ENCODE measurements at regions not wholly inside any gene's neighbourhood (a gene's known extent, or its start where the extent isn't known, plus 50 kb on each side); places are given as distances from the start of the nearest gene placed in this dataset.

GRCh38 chrY:19354061-19354856 is 390.3 kb downstream of the KDM5D start:
- DNase-seq, result no peak

GRCh38 chrY:19351616-19352015 is 392.9 kb downstream of the KDM5D start:
- no peak for DNase-seq

GRCh38 chrY:19321701-19322100 is 422.8 kb downstream of the KDM5D start:
- no peak for DNase-seq

- no peak for DNase-seq
These were observed 425.4 kb downstream of the KDM5D start for GRCh38 chrY:19319135-19319534.

GRCh38 chrY:19317271-19317987 is 427.1 kb downstream of the KDM5D start:
- DNase-seq, result no peak

GRCh38 chrY:19307627-19308026 is 436.9 kb downstream of the KDM5D start:
- DNase-seq, result no peak

- DNase-seq, result no peak
These were observed 441.4 kb downstream of the KDM5D start for GRCh38 chrY:19303136-19303535.

- DNase-seq, result no peak
These were observed 453.6 kb downstream of the KDM5D start for GRCh38 chrY:19290925-19291324.

GRCh38 chrY:19274076-19274475 is 470.4 kb downstream of the KDM5D start:
- DNase-seq, result no peak

GRCh38 chrY:19268331-19268730 is 476.2 kb downstream of the KDM5D start:
- DNase-seq, result no peak

GRCh38 chrY:19265404-19265803 is 479.1 kb downstream of the KDM5D start:
- no peak for DNase-seq

GRCh38 chrY:19262310-19262709 is 482.2 kb downstream of the KDM5D start:
- DNase-seq, result peak; percentile 8

GRCh38 chrY:19232276-19232994 is 458.9 kb upstream of the HSFY2 start:
- DNase-seq, result peak; percentile 40

GRCh38 chrY:19220784-19221183 is 447.2 kb upstream of the HSFY2 start:
- no peak for DNase-seq

- no peak for DNase-seq
These were observed 435.4 kb upstream of the HSFY2 start for GRCh38 chrY:19208915-19209314.

GRCh38 chrY:19207048-19207447 is 433.5 kb upstream of the HSFY2 start:
- no peak for DNase-seq

GRCh38 chrY:19180824-19181223 is 407.3 kb upstream of the HSFY2 start:
- no peak for DNase-seq

- DNase-seq, result no peak
These were observed 394.6 kb upstream of the HSFY2 start for GRCh38 chrY:19168202-19168565.

- DNase-seq, result no peak
These were observed 394.0 kb upstream of the HSFY2 start for GRCh38 chrY:19167319-19168201.

- DNase-seq, result no peak
These were observed 375.2 kb upstream of the HSFY2 start for GRCh38 chrY:19148783-19149182.

GRCh38 chrY:19146296-19146695 is 372.8 kb upstream of the HSFY2 start:
- DNase-seq, result no peak

GRCh38 chrY:19142093-19142492 is 368.6 kb upstream of the HSFY2 start:
- no peak for DNase-seq

Measured in CD4-positive, alpha-beta T cell treated with Interleukin-21 for 1 hour (primary cell).